ENCODE measurements at regions not wholly inside any gene's neighbourhood (a gene's known extent, or its start where the extent isn't known, plus 50 kb on each side); places are given as distances from the start of the nearest gene placed in this dataset.
A peak's percentile ranks its signal among the peaks of the same experiment; 100 is the strongest.

- no peaks in the 10 kb centered on the region for H3K36me3 ChIP-seq (ENCODE audit: control insufficient read depth in 1 of 2, insufficient read depth in 2 of 2, low read length in 2 of 2)
- H2AFZ ChIP-seq (ENCODE audit: low read depth, low read length, poor library complexity, severe bottlenecking): peak overlapping the region; percentile 91
- TF ChIP-seq MAX (IDR thresholded peaks at IDR 0.05) (peak; percentile 30; the same call in 1 of the 2 replicates), YY1 (IDR thresholded peaks at IDR 0.05; ENCODE audit: extremely low read depth, insufficient replicate concordance, low read depth, low read length) (peak; percentile 67), RAD21 (IDR thresholded peaks at IDR 0.05; ENCODE audit: low read depth) (peak; percentile 90), SP1 (IDR thresholded peaks at IDR 0.05; ENCODE audit: low read depth) (no peak), CTCF (IDR thresholded peaks at IDR 0.05 in 2 of 3, conservative IDR thresholded peaks at IDR 0.05 in 1 of 3; ENCODE audit: borderline replicate concordance in 1 of 3, insufficient read depth in 1 of 3, low read depth in 2 of 3, low read length in 2 of 3) (peak; percentile 77 to 85 (median 85)), TCF7L2 (IDR thresholded peaks at IDR 0.05; ENCODE audit: borderline replicate concordance, extremely low read depth, insufficient read depth, insufficient read length) (peak; percentile 89), CBX3 (IDR thresholded peaks at IDR 0.05; ENCODE audit: low read depth) (peak; percentile 76), ZBTB33 (IDR thresholded peaks at IDR 0.05; ENCODE audit: extremely low read depth, insufficient replicate concordance, low read length) (no peak)
- H3K4me1 ChIP-seq (ENCODE audit: control insufficient read depth in 1 of 2, insufficient read depth in 2 of 2, low read length in 2 of 2): peaks cover 3 to 14% of the 10 kb centered on the region in 2 experiments; a peak in 3 of 4 replicates
- H4K20me1 ChIP-seq (ENCODE audit: insufficient read depth): no peaks in the 10 kb centered on the region
- ATAC-seq: peak; percentile 98
- H3K4me3 ChIP-seq (replicated peaks in 1 of 2; ENCODE audit: low read depth in 1 of 2, low read length in 2 of 2): no peak overlapping the region
- H3K9me2 ChIP-seq (ENCODE audit: insufficient read depth): no peaks in the 10 kb centered on the region
- no peaks in the 10 kb centered on the region for H3K9me3 ChIP-seq (ENCODE audit: control insufficient read depth in 1 of 2, insufficient read depth in 1 of 2, low read depth in 1 of 2, low read length in 2 of 2)
- DNase-seq (ENCODE audit: low read depth, low spot score): peak; percentile 84
- H3K27ac ChIP-seq (ENCODE audit: low read depth, low read length): no peak overlapping the region
- no TSS peak for BruUV-seq (replicated peaks)
- H3K9ac ChIP-seq (ENCODE audit: low read length): no peak overlapping the region
- H3K27me3 ChIP-seq (ENCODE audit: insufficient read depth, low read length): no peaks in the 10 kb centered on the region
- peak overlapping the region; percentile 41 for H3K4me2 ChIP-seq (ENCODE audit: low read length)
- intact Hi-C loops (cut with micrococcal nuclease): loop anchor here (1.0 to 5.0 kb wide), 3 partner anchors 110 to 237 kb away; partner anchors contain the start of gene E2F3
- POLR2A ChIA-PET: no interaction called here
- CTCF ChIA-PET: interaction anchor here (1.0 kb wide), 1 partner anchor 236 kb away, joined by 3 read pairs; no protein-coding TSS in a partner anchor
- RAD21 ChIA-PET (ENCODE audit: low non-redundant PET in 1 of 2, low total read pairs in 2 of 2, uncharacterized antibody in 2 of 2, unreplicated experiment in 2 of 2): no interaction called here
- H3K79me2 ChIP-seq (ENCODE audit: insufficient read depth, low read length): no peaks in the 10 kb centered on the region
Observed at GRCh38 chr6:20291764-20292580, 79.7 kb upstream of the MBOAT1 start.
